LNCaP clone FGC (cell line): ENCODE measurements at regions not wholly inside any gene's neighbourhood (a gene's known extent, or its start where the extent isn't known, plus 50 kb on each side); places are given as distances from the start of the nearest gene placed in this dataset.

Experiments used
- DNase-seq: peaks from one replicate; pipeline ENCODE4 v3.0.0-alpha.2; 2011; ENCODE audit warnings: low read depth
- H3K4me3 ChIP-seq: 2 replicates; pipeline ENCODE4 v1.5.1; 2011; ENCODE audit warnings: mild to moderate bottlenecking, low read depth, low read length, control low read depth
- CTCF ChIP-seq: IDR thresholded peaks from 2 replicates; pipeline ENCODE4 v1.5.1; 2012; ENCODE audit warnings: mild to moderate bottlenecking; ENCODE audit not compliant: control insufficient read depth, insufficient read depth; ENCODE audit errors: extremely low read depth

GRCh38 chr3:159565313-159565712, 423.3 kb upstream of the IL12A start:
- TF ChIP-seq CTCF: no peak
- DNase-seq: no peak
- H3K4me3 ChIP-seq: no peak overlapping the region

- TF ChIP-seq CTCF: no peak
- H3K4me3 ChIP-seq: no peak overlapping the region
- DNase-seq: no peak
These were observed 405.0 kb upstream of the IL12A start for GRCh38 chr3:159583662-159584061.

- no peak for TF ChIP-seq CTCF
- H3K4me3 ChIP-seq: no peak overlapping the region
- DNase-seq: no peak
These were observed 404.2 kb upstream of the IL12A start for GRCh38 chr3:159584421-159584820.

GRCh38 chr3:159586571-159587202, 401.9 kb upstream of the IL12A start:
- peak; percentile 58 for TF ChIP-seq CTCF
- no peak for DNase-seq
- no peak overlapping the region for H3K4me3 ChIP-seq

- no peak for TF ChIP-seq CTCF
- no peak for DNase-seq
- H3K4me3 ChIP-seq: no peak overlapping the region
These were observed 394.6 kb upstream of the IL12A start for GRCh38 chr3:159593927-159594605.

GRCh38 chr3:159600291-159600690, 388.3 kb upstream of the IL12A start:
- no peak for DNase-seq
- H3K4me3 ChIP-seq: no peak overlapping the region
- no peak for TF ChIP-seq CTCF

GRCh38 chr3:159604151-159604581, 384.5 kb upstream of the IL12A start:
- no peak overlapping the region for H3K4me3 ChIP-seq
- no peak for TF ChIP-seq CTCF
- no peak for DNase-seq
